ENCODE measurements at regions not wholly inside any gene's neighbourhood (a gene's known extent, or its start where the extent isn't known, plus 50 kb on each side); places are given as distances from the start of the nearest gene placed in this dataset.

GRCh38 chr12:78306236-78306635 is 475.5 kb downstream of the NAV3 start:
- Histone ChIP-seq H3F3A (ENCODE audit: low read depth) (no peaks in the 10 kb centered on the region), H3K27me3 (no peaks in the 10 kb centered on the region), H3K79me2 (ENCODE audit: low read depth) (no peaks in the 10 kb centered on the region), H3K9me3 (ENCODE audit: low read depth) (no peaks in the 10 kb centered on the region), H3K4me3 (no peak overlapping the region), H4K20me1 (ENCODE audit: low read depth) (no peaks in the 10 kb centered on the region), H3K36me3 (no peaks in the 10 kb centered on the region), H2AFZ (replicated peaks) (no peak overlapping the region), H3K4me1 (no peaks in the 10 kb centered on the region), H3K4me2 (no peak overlapping the region), H3K27ac (no peak overlapping the region), H3K9ac (no peak overlapping the region)
- H3K4me1 Mint-ChIP-seq: no peaks in the 10 kb centered on the region
- no peak overlapping the region for H3K4me3 Mint-ChIP-seq
- H3K36me3 Mint-ChIP-seq: no peaks in the 10 kb centered on the region
- H3K27ac Mint-ChIP-seq: no peak overlapping the region
- DNase-seq (ENCODE audit: low spot score): no peak
- TF ChIP-seq EZH2 (IDR thresholded peaks at IDR 0.05): no peak
- no peak for TF ChIP-seq EZH2phosphoT487 (IDR thresholded peaks at IDR 0.05)
- TF ChIP-seq CTCF (IDR thresholded peaks at IDR 0.05): no peak
- peaks cover 2% of the 10 kb centered on the region for H3K27me3 Mint-ChIP-seq (ENCODE audit: insufficient read depth, low read depth)
- H3K9me3 Mint-ChIP-seq: peaks cover 6% of the 10 kb centered on the region

- no peaks in the 10 kb centered on the region for H3K27me3 ChIP-seq
- no peak overlapping the region for H3K4me2 ChIP-seq
- no peaks in the 10 kb centered on the region for H3F3A ChIP-seq (ENCODE audit: low read depth)
- H4K20me1 ChIP-seq (ENCODE audit: low read depth): no peaks in the 10 kb centered on the region
- H3K27me3 Mint-ChIP-seq (ENCODE audit: insufficient read depth, low read depth): no peaks in the 10 kb centered on the region
- H3K27ac ChIP-seq: no peak overlapping the region
- H2AFZ ChIP-seq (replicated peaks): no peak overlapping the region
- H3K9ac ChIP-seq: no peak overlapping the region
- H3K4me1 Mint-ChIP-seq: no peaks in the 10 kb centered on the region
- H3K79me2 ChIP-seq (ENCODE audit: low read depth): no peaks in the 10 kb centered on the region
- H3K4me1 ChIP-seq: no peaks in the 10 kb centered on the region
- no peak for DNase-seq (ENCODE audit: low spot score)
- no peak overlapping the region for H3K27ac Mint-ChIP-seq
- peaks cover 6% of the 10 kb centered on the region for H3K9me3 Mint-ChIP-seq
- H3K36me3 Mint-ChIP-seq: no peaks in the 10 kb centered on the region
- TF ChIP-seq CTCF (IDR thresholded peaks at IDR 0.05) (no peak), EZH2 (IDR thresholded peaks at IDR 0.05) (no peak), EZH2phosphoT487 (IDR thresholded peaks at IDR 0.05) (no peak)
- peaks cover 3% of the 10 kb centered on the region for H3K36me3 ChIP-seq
- H3K4me3 Mint-ChIP-seq: no peak overlapping the region
- H3K9me3 ChIP-seq (ENCODE audit: low read depth): no peaks in the 10 kb centered on the region
- H3K4me3 ChIP-seq: no peak overlapping the region
Observed at GRCh38 chr12:78308701-78309100, 478.0 kb downstream of the NAV3 start.

- Histone ChIP-seq H2AFZ (replicated peaks) (no peak overlapping the region), H3K4me3 (no peak overlapping the region), H3K9ac (no peak overlapping the region), H3K27me3 (no peaks in the 10 kb centered on the region), H3K36me3 (peaks cover 3% of the 10 kb centered on the region), H3K4me2 (no peak overlapping the region), H3K27ac (no peak overlapping the region), H4K20me1 (ENCODE audit: low read depth) (no peaks in the 10 kb centered on the region), H3K4me1 (peaks cover 7% of the 10 kb centered on the region), H3F3A (ENCODE audit: low read depth) (no peaks in the 10 kb centered on the region), H3K79me2 (ENCODE audit: low read depth) (no peaks in the 10 kb centered on the region), H3K9me3 (ENCODE audit: low read depth) (no peaks in the 10 kb centered on the region)
- no peak overlapping the region for H3K4me3 Mint-ChIP-seq
- H3K4me1 Mint-ChIP-seq: peaks cover 13% of the 10 kb centered on the region
- no peaks in the 10 kb centered on the region for H3K27me3 Mint-ChIP-seq (ENCODE audit: insufficient read depth, low read depth)
- H3K27ac Mint-ChIP-seq: no peak overlapping the region
- no peaks in the 10 kb centered on the region for H3K36me3 Mint-ChIP-seq
- TF ChIP-seq CTCF (IDR thresholded peaks at IDR 0.05) (no peak), EZH2 (IDR thresholded peaks at IDR 0.05) (no peak), EZH2phosphoT487 (IDR thresholded peaks at IDR 0.05) (no peak)
- H3K9me3 Mint-ChIP-seq: peaks cover 7% of the 10 kb centered on the region
- no peak for DNase-seq (ENCODE audit: low spot score)
Observed at GRCh38 chr12:78315028-78315427, 484.3 kb downstream of the NAV3 start.

Measured in neural progenitor cell (in vitro differentiated cells).